ENCODE measurements at regions not wholly inside any gene's neighbourhood (a gene's known extent, or its start where the extent isn't known, plus 50 kb on each side); places are given as distances from the start of the nearest gene placed in this dataset.

- no peak for DNase-seq (ENCODE audit: extremely low read depth, low read depth)
- TF ChIP-seq, protein P1, sequence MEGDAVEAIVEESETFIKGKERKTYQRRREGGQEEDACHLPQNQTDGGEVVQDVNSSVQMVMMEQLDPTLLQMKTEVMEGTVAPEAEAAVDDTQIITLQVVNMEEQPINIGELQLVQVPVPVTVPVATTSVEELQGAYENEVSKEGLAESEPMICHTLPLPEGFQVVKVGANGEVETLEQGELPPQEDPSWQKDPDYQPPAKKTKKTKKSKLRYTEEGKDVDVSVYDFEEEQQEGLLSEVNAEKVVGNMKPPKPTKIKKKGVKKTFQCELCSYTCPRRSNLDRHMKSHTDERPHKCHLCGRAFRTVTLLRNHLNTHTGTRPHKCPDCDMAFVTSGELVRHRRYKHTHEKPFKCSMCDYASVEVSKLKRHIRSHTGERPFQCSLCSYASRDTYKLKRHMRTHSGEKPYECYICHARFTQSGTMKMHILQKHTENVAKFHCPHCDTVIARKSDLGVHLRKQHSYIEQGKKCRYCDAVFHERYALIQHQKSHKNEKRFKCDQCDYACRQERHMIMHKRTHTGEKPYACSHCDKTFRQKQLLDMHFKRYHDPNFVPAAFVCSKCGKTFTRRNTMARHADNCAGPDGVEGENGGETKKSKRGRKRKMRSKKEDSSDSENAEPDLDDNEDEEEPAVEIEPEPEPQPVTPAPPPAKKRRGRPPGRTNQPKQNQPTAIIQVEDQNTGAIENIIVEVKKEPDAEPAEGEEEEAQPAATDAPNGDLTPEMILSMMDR (IDR thresholded peaks at IDR 0.05; ENCODE audit: low read depth, low read length): no peak
Measured at GRCh38 chr5:74543162-74543995, 97.1 kb downstream of the ENC1 start.

DNA sequence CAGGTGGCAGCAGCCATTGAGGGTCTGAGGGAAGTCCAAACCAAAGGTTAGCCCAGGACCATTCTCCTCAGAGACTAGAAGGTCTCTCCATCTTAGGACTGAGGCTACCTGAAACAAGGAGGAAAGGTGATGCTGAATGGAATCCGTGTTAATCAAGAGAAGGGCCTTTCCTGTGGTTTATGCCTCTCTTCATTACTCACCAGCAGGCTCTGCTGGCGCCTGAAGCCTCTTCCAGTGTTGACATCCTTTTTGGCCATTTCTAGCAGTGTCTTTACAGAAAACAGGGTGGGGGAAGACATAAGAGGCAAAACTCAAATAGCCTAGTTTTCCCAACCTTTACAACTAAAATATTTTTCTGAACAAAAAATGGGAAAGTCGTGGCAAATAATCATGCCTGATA is 98.0 kb downstream of the ENC1 start:
- TF ChIP-seq, protein P1 (IDR thresholded peaks at IDR 0.05; ENCODE audit: low read depth, low read length): no peak
- DNase-seq (ENCODE audit: extremely low read depth, low read depth): no peak

GRCh38 chr5:74541381-74541781 is 99.1 kb downstream of the ENC1 start:
- TF ChIP-seq, protein P1 (IDR thresholded peaks at IDR 0.05; ENCODE audit: low read depth, low read length): no peak
- DNase-seq (ENCODE audit: extremely low read depth, low read depth): no peak

DNA sequence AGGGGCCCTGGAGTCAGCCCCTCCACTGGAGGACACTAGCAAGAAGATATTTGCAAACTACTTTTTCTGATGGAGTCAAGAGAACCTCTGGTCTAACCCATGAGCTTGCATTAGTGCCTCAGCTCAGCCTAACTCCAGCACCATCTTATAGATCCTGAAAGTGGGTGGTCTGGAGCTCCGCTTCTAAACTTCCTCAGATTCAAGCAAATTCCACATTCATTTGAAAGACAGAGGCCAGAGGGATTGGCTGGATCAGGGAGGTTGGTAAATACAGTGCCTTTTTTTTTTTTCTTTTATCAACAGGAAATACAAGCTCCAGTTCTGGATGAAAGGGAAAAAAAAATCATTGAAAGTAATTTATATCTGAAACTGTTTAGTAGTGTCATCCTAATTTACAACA is 99.9 kb downstream of the ENC1 start:
- DNase-seq (ENCODE audit: extremely low read depth, low read depth): no peak

DNA sequence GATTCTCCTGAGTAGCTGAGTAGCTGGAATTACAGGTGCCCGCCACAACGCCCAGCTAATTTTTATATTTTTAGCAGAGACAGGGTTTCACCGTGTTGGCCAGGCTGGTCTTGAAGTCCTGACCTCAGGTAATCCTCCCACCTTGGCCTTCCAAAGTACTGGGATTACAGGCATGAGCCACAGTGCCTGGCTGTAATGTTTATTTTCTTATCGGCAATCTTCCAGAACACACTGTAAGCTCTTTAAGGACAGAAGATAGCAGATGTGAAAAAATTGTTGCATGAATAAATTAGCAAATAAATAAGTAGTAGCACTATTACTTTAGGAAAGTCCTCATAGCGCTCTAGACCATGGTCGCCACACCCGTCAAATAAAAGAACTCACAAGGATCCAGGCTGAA is 100.5 kb downstream of the ENC1 start:
- TF ChIP-seq, protein P1 (IDR thresholded peaks at IDR 0.05; ENCODE audit: low read depth, low read length): no peak
- DNase-seq (ENCODE audit: extremely low read depth, low read depth): no peak

More for the DNA sequence above, 99.9 kb downstream of the ENC1 start:
- TF ChIP-seq, protein P1 (IDR thresholded peaks at IDR 0.05; ENCODE audit: low read depth, low read length): no peak

GRCh38 chr5:74538206-74538661 is 102.3 kb downstream of the ENC1 start:
- peak; percentile 72 for DNase-seq (ENCODE audit: extremely low read depth, low read depth)
- TF ChIP-seq, protein P1 (IDR thresholded peaks at IDR 0.05; ENCODE audit: low read depth, low read length): no peak

DNA sequence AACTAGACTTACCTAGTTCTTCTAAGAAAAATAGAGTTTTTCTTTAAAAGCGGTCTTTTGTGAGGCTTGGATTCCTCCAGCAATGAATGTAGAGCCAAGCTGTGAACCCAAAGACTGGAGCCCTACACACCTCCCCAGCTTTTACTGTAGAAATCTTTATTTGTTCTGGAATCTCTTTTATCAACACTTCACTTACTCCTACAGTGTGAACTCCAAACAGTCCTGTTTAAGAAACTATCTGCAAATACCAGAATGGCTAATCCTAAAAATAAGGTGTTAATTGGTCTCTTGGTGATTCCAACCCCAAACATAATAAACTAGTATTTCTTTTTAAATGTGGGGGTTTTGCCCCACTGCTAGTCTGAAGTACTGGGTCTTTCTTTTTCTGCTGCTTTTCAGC is 103.9 kb downstream of the ENC1 start:
- DNase-seq (ENCODE audit: extremely low read depth, low read depth): no peak
- TF ChIP-seq, protein P1 (IDR thresholded peaks at IDR 0.05; ENCODE audit: low read depth, low read length): no peak

Measured in AG09319 (cell line).